ENCODE measurements at regions not wholly inside any gene's neighbourhood (a gene's known extent, or its start where the extent isn't known, plus 50 kb on each side); places are given as distances from the start of the nearest gene placed in this dataset.

GRCh38 chr6:103750603-103751002 is 1109.1 kb downstream of the HACE1 start:
- no peak for TF ChIP-seq ZNF709 (CRISPR knock-in tag; IDR thresholded peaks at IDR 0.05)
- TF ChIP-seq MAFK (conservative IDR thresholded peaks at IDR 0.05 in 1 of 2, IDR thresholded peaks at IDR 0.05 in 1 of 2; ENCODE audit: low read length in 2 of 2): no peak
- no peak for TF ChIP-seq SIN3A (IDR thresholded peaks at IDR 0.05; ENCODE audit: borderline replicate concordance, low read depth, low read length)
- no peak for TF ChIP-seq ZNF17 (CRISPR knock-in tag; IDR thresholded peaks at IDR 0.05)
- no peak for TF ChIP-seq NFE2 (CRISPR knock-in tag; IDR thresholded peaks at IDR 0.05)
- no peak for TF ChIP-seq RNF2 (conservative IDR thresholded peaks at IDR 0.05; ENCODE audit: low read depth)
- no peak for TF ChIP-seq MYC (CRISPR knock-in tag; IDR thresholded peaks at IDR 0.05; ENCODE audit: borderline replicate concordance)
- no peak for TF ChIP-seq ZNF549 (CRISPR knock-in tag; IDR thresholded peaks at IDR 0.05)
- TF ChIP-seq HMGXB4 (CRISPR knock-in tag; IDR thresholded peaks at IDR 0.05; ENCODE audit: borderline replicate concordance in 1 of 2, low read depth in 1 of 2): no peak
- no peak for TF ChIP-seq CTCF (CRISPR knock-in tag; IDR thresholded peaks at IDR 0.05)
- no peak for TF ChIP-seq TRIM22 (IDR thresholded peaks at IDR 0.05)
- no peak for TF ChIP-seq ZNF234 (CRISPR knock-in tag; conservative IDR thresholded peaks at IDR 0.05)

Data from HepG2 (cell line).